Pancreas (tissue), 10 donors: ENCODE measurements at regions not wholly inside any gene's neighbourhood (a gene's known extent, or its start where the extent isn't known, plus 50 kb on each side); places are given as distances from the start of the nearest gene placed in this dataset.

ENCODE experiments used
- ATAC-seq, 4 donors: fragments of 200-7000 bp; cut with Tn5 transposase; one replicate each; pipeline versions ENCODE4 v1.8.0 to v1.9.1; 2020; ENCODE audit warnings: mild to moderate bottlenecking in 4 of 4, moderate library complexity in 4 of 4
- DNase-seq, 6 donors: peaks; one replicate each; pipeline ENCODE4 v3.0.0-alpha.2; 2020
- FAIRE-seq: peaks from 2 replicates; lab custom pipeline; 2012; peaks lifted over from hg19 to GRCh38; lab: Jason Lieb, UNC
- H3K27ac ChIP-seq, 4 donors: fragments of 200-600 bp; sonication (generic); 1 replicate in 3 of 4; 2 replicates in 1 of 4; pipeline versions ENCODE4 v1.5.0 to v1.8.0; 2020
- H3K27me3 ChIP-seq, 4 donors: fragments of 200-600 bp; one replicate each; pipeline ENCODE4 v1.8.0; 2021
- H3K36me3 ChIP-seq, 3 donors: fragments of 200-600 bp; sonication (generic) in 1 of 3; one replicate each; pipeline versions ENCODE4 v1.5.0 to v1.8.0; 2020 to 2021
- H3K4me1 ChIP-seq, 3 donors: fragments of 200-600 bp; one replicate each; pipeline ENCODE4 v1.8.0; 2021
- H3K4me3 ChIP-seq, 4 donors: fragments of 200-600 bp; sonication (generic) in 2 of 4; one replicate each; pipeline versions ENCODE4 v1.5.0 to v1.8.0; 2020 to 2021
- H3K9me3 ChIP-seq, 4 donors: fragments of 200-600 bp; one replicate each; pipeline ENCODE4 v1.8.0; 2021
- CTCF ChIP-seq, 4 donors: fragments of 200-600 bp; sonication (generic) in 3 of 4; IDR thresholded peaks; one replicate each; pipeline versions ENCODE4 v1.5.0 to v1.8.0; 2021; ENCODE audit warnings: antibody characterized with exemption in 4 of 4
- WGBS, 2 donors: extraction: QIAGEN DNeasy Blood & Tissue Kit; methylation state at CpG; one replicate each; pipeline ENCODE4 v1.1.7; 2013; 5-methylcytosine and 5-hydroxymethylcytosine counted together
- intact Hi-C, 3 donors: fragments of 100-400 bp; cut with DNase I; formaldehyde crosslinking; loops; one replicate each; pipeline versions ENCODE4 v1.11.1 to v1.14.2; 2022
- donor health status: healthy with polysubstance abuse.
- donor health status: DM: no; HTN: no; CAD: no; lungs with moderate emphysema.
- donor health status: DM: no; HTN: no; CAD: no.
- donor health status: control.
- donor health status: control.
- donor health status: Bipolar disorder and iron deficiency.
- donor health status: DM: yes; HTN: yes; CAD: no.
- donor health status: DM: no; HTN: no; CAD: no.
- donor health status: DM: no; HTN: no; CAD: no.
- donor health status: DM: yes; HTN: yes; CAD: no.

GRCh38 chr20:10762216-10762615, 88.4 kb upstream of the JAG1 start:
- no peaks in the 10 kb centered on the region for H3K9me3 ChIP-seq
- H3K4me1 ChIP-seq: peaks cover 0 to 3% (median 0%) of the 10 kb centered on the region in 3 donors
- TF ChIP-seq CTCF (IDR thresholded peaks at IDR 0.05): no peak
- no peak overlapping the region for H3K4me3 ChIP-seq
- H3K27ac ChIP-seq: no peak overlapping the region
- intact Hi-C loops: no loop called here
- 88 to 95% methylated on average over 2 of the region's 2 CpGs for WGBS, 2 donors
- H3K27me3 ChIP-seq: no peaks in the 10 kb centered on the region
- ATAC-seq (no peak), DNase-seq (no peak), FAIRE-seq (no peak)
- H3K36me3 ChIP-seq: no peaks in the 10 kb centered on the region

GRCh38 chr20:10763112-10763511, 89.3 kb upstream of the JAG1 start:
- DNase-seq (no peak), ATAC-seq (no peak), FAIRE-seq (no peak)
- H3K4me3 ChIP-seq: no peak overlapping the region
- intact Hi-C loops: no loop called here
- H3K9me3 ChIP-seq: no peaks in the 10 kb centered on the region
- no peak for TF ChIP-seq CTCF (IDR thresholded peaks at IDR 0.05)
- no peak overlapping the region for H3K27ac ChIP-seq
- H3K27me3 ChIP-seq: no peaks in the 10 kb centered on the region
- 44 to 74% methylated on average over 2 of the region's 2 CpGs for WGBS, 2 donors
- peaks cover 0 to 3% (median 0%) of the 10 kb centered on the region in 3 donors for H3K4me1 ChIP-seq
- no peaks in the 10 kb centered on the region for H3K36me3 ChIP-seq

- Histone ChIP-seq H3K9me3 (no peaks in the 10 kb centered on the region), H3K27me3 (no peaks in the 10 kb centered on the region), H3K4me3 (no peak overlapping the region), H3K27ac (no peak overlapping the region), H3K4me1 (no peaks in the 10 kb centered on the region), H3K36me3 (no peaks in the 10 kb centered on the region)
- ATAC-seq (no peak), FAIRE-seq (no peak), DNase-seq (no peak)
- intact Hi-C loops: no loop called here
- no peak for TF ChIP-seq CTCF (IDR thresholded peaks at IDR 0.05)
- WGBS, 2 donors: 84 to 85% methylated on average over 2 of the region's 2 CpGs
These were observed 95.9 kb upstream of the JAG1 start for GRCh38 chr20:10769700-10770099.

- H3K9me3 ChIP-seq: no peaks in the 10 kb centered on the region
- intact Hi-C loops: no loop called here
- DNase-seq (no peak), FAIRE-seq (no peak), ATAC-seq (no peak)
- 84 to 90% methylated on average over 3 of the region's 3 CpGs for WGBS, 2 donors
- no peak overlapping the region for H3K27ac ChIP-seq
- TF ChIP-seq CTCF (IDR thresholded peaks at IDR 0.05): no peak
- H3K4me3 ChIP-seq: no peak overlapping the region
- no peaks in the 10 kb centered on the region for H3K36me3 ChIP-seq
- H3K27me3 ChIP-seq: no peaks in the 10 kb centered on the region
- no peaks in the 10 kb centered on the region for H3K4me1 ChIP-seq
These were observed 97.0 kb upstream of the JAG1 start for GRCh38 chr20:10770753-10771152.

GRCh38 chr20:10771435-10772140, 97.8 kb upstream of the JAG1 start:
- Histone ChIP-seq H3K9me3 (no peaks in the 10 kb centered on the region), H3K27me3 (no peaks in the 10 kb centered on the region), H3K36me3 (no peaks in the 10 kb centered on the region), H3K4me1 (no peaks in the 10 kb centered on the region), H3K27ac (no peak overlapping the region), H3K4me3 (no peak overlapping the region)
- TF ChIP-seq CTCF (IDR thresholded peaks at IDR 0.05): no peak
- DNase-seq: no peak
- intact Hi-C loops: no loop called here
- ATAC-seq: no peak
- WGBS, 2 donors: 72 to 93% methylated on average over 1 of the region's 1 CpG
- no peak for FAIRE-seq
